ENCODE measurements at regions not wholly inside any gene's neighbourhood (a gene's known extent, or its start where the extent isn't known, plus 50 kb on each side); places are given as distances from the start of the nearest gene placed in this dataset.
A peak's percentile ranks its signal among the peaks of the same experiment; 100 is the strongest.

DNA sequence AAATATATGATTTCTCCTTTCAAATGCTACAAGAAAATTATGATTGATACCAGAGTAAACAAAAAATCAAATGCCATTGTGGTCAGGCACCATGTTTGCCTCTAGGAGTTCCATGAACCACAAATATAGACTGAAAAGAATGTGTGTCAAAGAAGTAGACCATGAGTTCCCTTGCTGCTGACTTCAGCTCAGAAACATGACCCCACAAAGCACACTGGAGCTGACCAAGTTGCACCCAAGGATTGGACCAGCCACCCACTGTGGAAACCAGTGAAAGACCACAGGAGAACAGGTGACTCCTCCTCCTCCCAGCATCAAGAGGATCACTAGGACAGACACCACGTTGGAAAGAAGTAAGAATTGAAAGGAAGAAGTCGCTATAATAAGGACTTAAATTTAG is 90.8 kb upstream of the TENT5A start:
- no peak for DNase-seq (ENCODE audit: low read depth in 1 of 2, low spot score in 1 of 2)
- H3K36me3 ChIP-seq, result no peaks in the 10 kb centered on the region
- H3K4me3 ChIP-seq, result no peak overlapping the region
- no peaks in the 10 kb centered on the region for H3K27me3 ChIP-seq
- no peak overlapping the region for H3K27ac ChIP-seq
- TF ChIP-seq, protein P1, sequence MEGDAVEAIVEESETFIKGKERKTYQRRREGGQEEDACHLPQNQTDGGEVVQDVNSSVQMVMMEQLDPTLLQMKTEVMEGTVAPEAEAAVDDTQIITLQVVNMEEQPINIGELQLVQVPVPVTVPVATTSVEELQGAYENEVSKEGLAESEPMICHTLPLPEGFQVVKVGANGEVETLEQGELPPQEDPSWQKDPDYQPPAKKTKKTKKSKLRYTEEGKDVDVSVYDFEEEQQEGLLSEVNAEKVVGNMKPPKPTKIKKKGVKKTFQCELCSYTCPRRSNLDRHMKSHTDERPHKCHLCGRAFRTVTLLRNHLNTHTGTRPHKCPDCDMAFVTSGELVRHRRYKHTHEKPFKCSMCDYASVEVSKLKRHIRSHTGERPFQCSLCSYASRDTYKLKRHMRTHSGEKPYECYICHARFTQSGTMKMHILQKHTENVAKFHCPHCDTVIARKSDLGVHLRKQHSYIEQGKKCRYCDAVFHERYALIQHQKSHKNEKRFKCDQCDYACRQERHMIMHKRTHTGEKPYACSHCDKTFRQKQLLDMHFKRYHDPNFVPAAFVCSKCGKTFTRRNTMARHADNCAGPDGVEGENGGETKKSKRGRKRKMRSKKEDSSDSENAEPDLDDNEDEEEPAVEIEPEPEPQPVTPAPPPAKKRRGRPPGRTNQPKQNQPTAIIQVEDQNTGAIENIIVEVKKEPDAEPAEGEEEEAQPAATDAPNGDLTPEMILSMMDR (IDR thresholded peaks at IDR 0.05; ENCODE audit: low read depth, low read length), result no peak
- H3K4me1 ChIP-seq (ENCODE audit: low read depth), result peaks cover 5% of the 10 kb centered on the region
- H3K9me3 ChIP-seq (ENCODE audit: low read depth), result no peaks in the 10 kb centered on the region

DNA sequence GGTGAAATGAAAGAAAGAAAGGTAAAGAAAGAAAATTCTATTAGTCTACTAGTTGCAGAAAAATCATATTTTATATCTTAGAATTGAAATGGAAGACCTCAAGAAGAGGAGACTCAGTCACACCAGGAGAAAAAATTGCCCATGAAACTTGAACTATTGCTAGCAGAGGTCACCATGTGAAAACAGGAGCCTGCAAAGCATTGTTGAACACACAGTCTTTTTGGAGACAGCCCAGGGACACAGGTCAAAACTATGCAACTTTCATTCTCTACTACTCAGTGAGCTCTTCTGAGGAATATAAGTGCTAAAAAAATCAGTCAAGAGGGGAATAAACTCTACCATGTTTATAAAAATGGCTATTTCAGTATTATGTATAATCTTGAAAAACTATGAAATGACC is 89.8 kb upstream of the TENT5A start:
- no peak overlapping the region for H3K4me3 ChIP-seq
- peaks cover 14% of the 10 kb centered on the region for H3K4me1 ChIP-seq (ENCODE audit: low read depth)
- H3K9me3 ChIP-seq (ENCODE audit: low read depth), result no peaks in the 10 kb centered on the region
- H3K36me3 ChIP-seq, result no peaks in the 10 kb centered on the region
- H3K27me3 ChIP-seq, result no peaks in the 10 kb centered on the region
- no peak for DNase-seq (ENCODE audit: low read depth in 1 of 2, low spot score in 1 of 2)
- TF ChIP-seq, protein P1 (IDR thresholded peaks at IDR 0.05; ENCODE audit: low read depth, low read length), result no peak
- H3K27ac ChIP-seq, result no peak overlapping the region

DNA sequence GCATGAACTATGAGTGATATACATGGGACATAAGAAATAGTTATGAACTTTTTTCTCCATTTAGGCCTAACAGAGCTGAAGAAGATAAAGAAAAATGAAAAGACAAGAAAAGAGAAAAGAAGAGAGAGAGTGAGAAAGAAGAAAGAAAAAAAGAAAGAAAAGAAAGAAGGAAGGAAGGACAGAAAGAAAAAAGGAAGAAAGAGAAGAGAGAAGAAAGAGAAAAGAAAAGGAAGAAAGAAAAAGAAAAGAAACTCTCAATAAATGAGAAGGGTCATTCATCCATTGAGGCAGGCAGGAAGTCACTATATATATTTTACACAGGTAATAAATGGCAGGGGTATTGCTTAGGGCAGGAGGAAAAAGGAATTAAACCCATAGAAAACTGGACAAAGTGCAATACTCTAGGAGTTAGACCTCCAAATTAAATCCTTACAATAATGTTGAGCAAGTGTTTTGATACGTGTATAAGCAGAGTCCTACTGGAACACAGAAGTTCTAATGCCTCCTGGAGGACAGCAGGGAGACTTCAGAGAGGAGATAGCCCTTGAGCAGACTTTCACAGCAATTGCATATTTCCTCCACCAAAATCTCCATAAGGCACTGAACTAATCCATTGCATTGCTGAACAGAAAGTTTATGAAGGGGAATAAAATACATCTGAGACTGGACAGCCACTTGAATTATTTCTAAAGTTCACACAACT is 86.4 kb upstream of the TENT5A start:
- Histone ChIP-seq H3K4me1 (ENCODE audit: low read depth) (peaks cover 14% of the 10 kb centered on the region), H3K9me3 (ENCODE audit: low read depth) (no peaks in the 10 kb centered on the region), H3K36me3 (no peaks in the 10 kb centered on the region), H3K27ac (no peak overlapping the region), H3K4me3 (no peak overlapping the region), H3K27me3 (no peaks in the 10 kb centered on the region)
- TF ChIP-seq, protein P1 (IDR thresholded peaks at IDR 0.05; ENCODE audit: low read depth, low read length), result no peak
- DNase-seq (ENCODE audit: low read depth in 1 of 2, low spot score in 1 of 2), result no peak

DNA sequence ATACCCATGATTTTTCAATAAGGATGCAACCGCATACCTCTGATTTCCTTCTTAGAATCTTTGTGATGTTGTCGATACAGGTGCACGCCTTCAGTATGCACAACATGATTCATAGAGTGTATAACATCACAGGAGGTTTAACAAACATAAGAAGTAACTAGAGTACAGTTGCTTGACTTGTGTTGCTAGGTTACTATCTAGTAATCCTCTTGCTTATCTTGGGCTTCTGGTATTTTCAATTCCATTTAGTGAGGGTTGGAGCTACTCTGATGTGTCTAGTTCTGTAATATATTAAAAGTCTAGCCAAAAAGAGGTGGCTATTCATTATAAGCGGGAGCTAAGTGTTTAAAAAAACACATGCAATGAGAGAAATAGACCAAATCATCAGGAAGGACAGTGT is 85.5 kb upstream of the TENT5A start:
- no peak overlapping the region for H3K27ac ChIP-seq

DNA sequence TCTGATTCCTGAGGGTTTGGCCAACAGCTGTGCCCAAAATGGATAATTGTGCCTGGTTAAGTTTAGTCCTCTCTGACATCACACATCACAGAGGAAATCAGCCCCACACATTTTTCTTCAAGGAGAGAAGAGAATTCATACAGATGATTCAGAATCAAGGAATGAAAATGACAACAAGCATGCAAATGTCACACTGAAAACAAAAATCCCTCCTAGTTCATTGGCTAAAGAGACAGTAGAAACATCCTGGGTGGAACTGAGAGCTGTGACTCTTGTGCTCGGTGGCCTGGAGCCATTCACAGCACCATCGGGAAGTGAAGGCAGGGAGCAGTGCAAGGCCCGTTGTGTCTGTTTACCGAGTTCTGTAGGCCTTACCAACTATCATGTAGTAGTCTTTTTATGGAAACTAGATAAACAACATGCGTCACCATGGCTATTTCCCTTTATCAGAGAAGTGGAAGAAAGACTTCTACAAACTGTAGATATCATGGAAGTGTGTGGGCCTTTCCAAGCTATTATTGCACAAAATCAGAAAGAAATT is 81.7 kb upstream of the TENT5A start:
- H3K27me3 ChIP-seq, result no peaks in the 10 kb centered on the region
- H3K36me3 ChIP-seq, result no peaks in the 10 kb centered on the region
- H3K4me1 ChIP-seq (ENCODE audit: low read depth), result peaks cover 14% of the 10 kb centered on the region
- no peak overlapping the region for H3K4me3 ChIP-seq
- TF ChIP-seq, protein P1 (IDR thresholded peaks at IDR 0.05; ENCODE audit: low read depth, low read length), result no peak
- peak in 1 of 2 donors; percentile 85 for DNase-seq (ENCODE audit: low read depth in 1 of 2, low spot score in 1 of 2)
- H3K27ac ChIP-seq, result no peak overlapping the region
- no peaks in the 10 kb centered on the region for H3K9me3 ChIP-seq (ENCODE audit: low read depth)

More for the DNA sequence above, 85.5 kb upstream of the TENT5A start:
- Histone ChIP-seq H3K27me3 (no peaks in the 10 kb centered on the region), H3K36me3 (no peaks in the 10 kb centered on the region), H3K9me3 (ENCODE audit: low read depth) (no peaks in the 10 kb centered on the region), H3K4me1 (ENCODE audit: low read depth) (peaks cover 14% of the 10 kb centered on the region), H3K4me3 (no peak overlapping the region)
- DNase-seq (ENCODE audit: low read depth in 1 of 2, low spot score in 1 of 2), result peak; percentile 35 to 68
- TF ChIP-seq, protein P1 (IDR thresholded peaks at IDR 0.05; ENCODE audit: low read depth, low read length), result no peak
